ENCODE measurements at regions not wholly inside any gene's neighbourhood (a gene's known extent, or its start where the extent isn't known, plus 50 kb on each side); places are given as distances from the start of the nearest gene placed in this dataset.
"Not testable (repeated sequence)": the region's sequence is repeated elsewhere in the genome, so short reads cannot be mapped to it uniquely, and the experiment has no call there.

DNA sequence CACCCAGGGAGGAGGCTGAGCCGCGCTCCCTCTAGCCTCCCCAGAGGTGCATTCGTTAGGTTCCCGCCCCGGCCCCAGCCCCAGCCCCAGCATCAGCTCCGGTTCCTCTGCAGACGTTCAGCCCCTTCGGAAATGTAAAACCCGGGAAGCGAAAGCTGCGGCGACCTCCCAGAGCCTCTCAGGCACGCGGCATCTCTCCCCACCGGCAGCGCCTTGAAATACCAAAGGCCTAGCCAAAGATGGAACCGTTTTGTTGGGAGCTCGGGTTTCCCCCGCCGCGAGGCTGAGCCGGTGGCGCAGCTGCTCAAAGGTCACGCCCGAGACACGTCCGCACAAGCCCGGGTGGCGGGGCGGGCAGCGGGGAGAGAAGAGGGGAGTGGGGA lies 77.8 kb upstream of the HES1 start:
- TF ChIP-seq CTCF (IDR thresholded peaks at IDR 0.05) (no peak), POLR2A (IDR thresholded peaks at IDR 0.05) (no peak)
- DNase-seq (ENCODE audit: low spot score in 2 of 2): peak in 1 of 2 donors; percentile 40
- WGBS, 2 donors: 0 to 6% methylated on average over 21 to 28 of the region's 31 CpGs
- intact Hi-C loops (cut with DNase I; ENCODE audit: low total_unique reads): no loop called here
- no peak overlapping the region for H3K4me3 ChIP-seq (ENCODE audit: low read depth, poor library complexity, severe bottlenecking)

GRCh38 chr3:194058753-194059152 lies 77.2 kb upstream of the HES1 start:
- WGBS, 2 donors: 58 to 71% methylated on average over 1 of the region's 1 CpG
- no peak overlapping the region for H3K4me3 ChIP-seq (ENCODE audit: low read depth, poor library complexity, severe bottlenecking)
- intact Hi-C loops (cut with DNase I; ENCODE audit: low total_unique reads): no loop called here
- TF ChIP-seq POLR2A (IDR thresholded peaks at IDR 0.05) (no peak), CTCF (IDR thresholded peaks at IDR 0.05) (no peak)
- no peak for DNase-seq (ENCODE audit: low spot score in 2 of 2)

DNA sequence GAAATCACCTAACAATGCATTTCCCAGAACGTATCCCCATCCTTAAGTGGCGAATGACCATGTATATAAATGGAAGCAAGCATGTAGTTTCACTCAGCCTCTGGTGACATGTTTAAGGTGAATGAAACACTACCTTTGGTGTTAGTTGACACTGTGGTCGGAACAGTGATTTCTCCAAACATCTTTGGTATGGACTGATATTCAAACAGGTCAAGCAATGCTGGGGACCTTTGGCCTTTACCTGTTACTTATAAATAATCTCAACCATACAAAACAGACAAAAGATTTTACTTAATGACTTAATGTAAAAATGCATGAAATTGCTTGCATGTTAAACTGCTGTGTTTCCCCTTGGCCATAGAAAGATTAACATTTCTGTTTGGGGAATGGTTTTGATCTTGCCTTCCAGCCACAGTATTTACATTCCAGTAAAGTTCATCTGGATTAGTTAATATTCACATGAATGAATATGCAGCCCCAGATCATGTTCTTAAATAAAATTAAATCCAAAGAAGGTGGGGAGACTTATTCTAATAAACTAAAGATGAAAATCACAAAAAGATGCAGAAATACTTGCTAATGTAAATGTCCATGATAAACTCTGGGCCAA lies 74.4 kb upstream of the HES1 start:
- 76 to 98% methylated on average over 3 of the region's 3 CpGs for WGBS, 2 donors
- TF ChIP-seq CTCF (IDR thresholded peaks at IDR 0.05): no peak
- no peak for DNase-seq (ENCODE audit: low spot score in 2 of 2)
- no peak overlapping the region for H3K4me3 ChIP-seq (ENCODE audit: low read depth, poor library complexity, severe bottlenecking)
- intact Hi-C loops (cut with DNase I; ENCODE audit: low total_unique reads): no loop called here

DNA sequence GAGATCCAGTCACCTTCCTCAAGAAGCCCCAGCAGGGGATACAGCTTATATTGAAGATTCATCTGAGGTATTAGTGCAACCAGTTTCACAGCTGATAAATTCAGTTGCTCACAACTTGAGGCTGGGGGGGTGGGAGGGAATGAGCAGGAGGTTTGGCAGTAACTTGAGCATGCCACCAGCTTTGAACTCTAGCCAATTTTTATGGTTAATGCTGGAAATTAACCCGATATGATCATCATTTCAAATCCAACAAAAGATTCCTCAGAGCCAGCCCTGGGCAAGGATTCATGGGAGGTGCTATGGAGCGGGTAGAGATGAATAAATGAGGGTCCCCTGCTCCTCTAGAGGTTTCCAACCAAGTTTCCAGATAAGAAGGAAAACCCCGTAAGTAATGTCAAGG lies 73.1 kb upstream of the HES1 start:
- no peak for DNase-seq (ENCODE audit: low spot score in 2 of 2)
- intact Hi-C loops (cut with DNase I; ENCODE audit: low total_unique reads): no loop called here
- no peak overlapping the region for H3K4me3 ChIP-seq (ENCODE audit: low read depth, poor library complexity, severe bottlenecking)
- TF ChIP-seq CTCF (IDR thresholded peaks at IDR 0.05): no peak
- TF ChIP-seq POLR2A (IDR thresholded peaks at IDR 0.05): no peak
- WGBS, 2 donors: 43 to 45% methylated on average over 3 of the region's 3 CpGs

DNA sequence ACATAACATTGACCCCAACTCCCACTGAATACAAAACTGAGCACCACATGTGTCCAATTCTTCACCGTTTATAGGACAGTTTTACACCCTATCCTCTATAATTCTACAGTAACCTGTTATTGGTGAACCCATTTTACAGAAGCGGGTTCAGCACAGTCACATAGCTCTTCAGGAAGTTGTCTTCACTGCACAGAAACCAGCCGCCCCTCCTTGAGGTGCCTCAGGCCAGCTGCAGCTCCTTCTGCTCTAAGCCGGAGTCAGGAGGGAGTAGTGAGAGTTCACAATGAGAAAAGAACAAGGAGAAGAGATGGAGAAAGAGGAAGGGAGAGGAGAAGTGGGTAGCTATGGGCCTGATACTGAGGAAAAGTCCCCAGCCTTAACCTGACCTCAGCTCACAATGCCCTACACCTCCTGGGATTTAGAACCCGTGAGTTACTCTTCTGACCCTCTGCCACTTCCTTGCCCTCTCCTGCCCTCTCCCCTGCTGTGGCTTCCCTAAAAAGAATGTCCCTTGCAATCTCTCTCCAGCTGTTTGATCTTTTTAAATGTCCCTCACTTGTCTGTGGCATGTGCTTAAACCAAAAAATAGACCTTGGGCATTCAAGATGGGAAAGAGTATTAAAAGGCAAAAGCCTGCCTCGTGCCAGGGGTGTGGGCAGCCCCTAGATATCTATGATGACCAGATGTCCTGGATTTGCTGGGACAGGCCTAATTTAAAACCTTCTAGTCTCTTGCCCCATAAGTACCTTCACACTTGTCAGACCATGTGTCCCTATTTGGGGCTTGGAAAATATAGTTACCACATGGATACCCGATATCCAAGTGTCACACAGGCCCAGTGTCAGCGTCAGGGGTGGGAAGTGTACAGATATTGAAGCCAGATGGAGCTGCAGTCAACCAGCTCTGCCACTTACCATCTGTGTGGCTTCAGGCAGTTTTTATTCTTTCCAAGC lies 71.3 kb upstream of the HES1 start:
- 82 to 86% methylated on average over 8 of the region's 8 CpGs for WGBS, 2 donors
- DNase-seq (ENCODE audit: low spot score in 2 of 2): peak in 1 of 2 donors; percentile 17
- intact Hi-C loops (cut with DNase I; ENCODE audit: low total_unique reads): no loop called here
- no peak overlapping the region for H3K4me3 ChIP-seq (ENCODE audit: low read depth, poor library complexity, severe bottlenecking)
- TF ChIP-seq POLR2A (IDR thresholded peaks at IDR 0.05): no peak
- TF ChIP-seq CTCF (IDR thresholded peaks at IDR 0.05): no peak

DNA sequence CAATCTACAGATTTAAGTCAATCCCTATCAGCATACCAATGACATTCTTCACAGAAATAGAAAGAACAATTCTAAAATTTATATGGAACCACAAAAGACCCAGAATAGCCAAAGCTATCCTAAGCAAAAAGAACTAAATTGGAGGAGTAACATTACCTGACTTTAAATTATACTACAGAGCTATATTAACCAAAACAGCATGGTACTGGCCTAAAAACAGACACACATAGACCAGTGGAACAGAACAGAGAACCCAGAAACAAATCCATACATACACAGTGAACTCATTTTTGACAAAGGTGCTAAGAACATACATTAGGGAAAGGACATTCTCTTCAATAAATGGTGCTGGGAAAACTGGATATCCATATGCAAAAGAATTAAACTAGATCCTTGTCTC lies 68.6 kb upstream of the HES1 start:
- H3K4me3 ChIP-seq (ENCODE audit: low read depth, poor library complexity, severe bottlenecking); DNase-seq (ENCODE audit: low spot score in 2 of 2); intact Hi-C loops (cut with DNase I; ENCODE audit: low total_unique reads): not testable (repeated sequence)

Measured in lower leg skin (tissue), 4 donors.